PC-9 (cell line): ENCODE measurements at regions not wholly inside any gene's neighbourhood (a gene's known extent, or its start where the extent isn't known, plus 50 kb on each side); places are given as distances from the start of the nearest gene placed in this dataset.

Experiments
- BruUV-seq: library from RNA; stranded (reverse); fragments of 400-500 nt; replicated peaks from 2 replicates; lab custom pipeline; 2021; lab: Mats Ljungman, UMichigan
- CTCF ChIA-PET: fragments of 300-600 bp; sonication (Branson Sonifier 250); formaldehyde crosslinking; loops from one replicate; lab custom pipeline; 2022; ENCODE audit warnings: antibody characterized with exemption; lab: Charles Lee
- POLR2A ChIA-PET: fragments of 300-600 bp; sonication (Branson Sonifier 250); formaldehyde crosslinking; loops from one replicate; lab custom pipeline; 2022; ENCODE audit warnings: antibody characterized with exemption; ENCODE audit not compliant: unreplicated experiment; lab: Charles Lee
- DNase-seq, 2 experiments: peaks; one replicate each; pipeline versions ENCODE4 v3.0.0 to v3.0.0-alpha.2; 2015 to 2022; ENCODE audit warnings: mixed read lengths in 1 of 2
- H2AFZ ChIP-seq: fragments of 200-600 bp; sonication (generic); 2 replicates; pipeline ENCODE4 v1.8.1; 2017; ENCODE audit warnings: antibody characterized with exemption
- H3F3A ChIP-seq: fragments of 200-600 bp; sonication (generic); 2 replicates; pipeline ENCODE4 v1.8.1; 2017; ENCODE audit warnings: antibody characterized with exemption, mild to moderate bottlenecking, low read depth; ENCODE audit not compliant: insufficient read depth
- H3K27ac ChIP-seq: fragments of 200-600 bp; sonication (generic); 2 replicates; pipeline ENCODE4 v1.6.1; 2016; ENCODE audit warnings: mixed run types
- H3K27me3 ChIP-seq: fragments of 200-600 bp; sonication (generic); 2 replicates; pipeline ENCODE4 v1.6.1; 2016; ENCODE audit warnings: low read depth, mixed run types; ENCODE audit not compliant: insufficient read depth
- H3K36me3 ChIP-seq: fragments of 200-600 bp; sonication (generic); 2 replicates; pipeline ENCODE4 v1.6.1; 2016; ENCODE audit warnings: low read depth, mixed run types
- H3K4me1 ChIP-seq: fragments of 200-600 bp; sonication (generic); replicated peaks from 2 replicates; pipeline ENCODE4 v1.6.1; 2016; ENCODE audit warnings: mixed run types; ENCODE audit not compliant: insufficient read depth
- H3K4me2 ChIP-seq: fragments of 200-600 bp; sonication (generic); 2 replicates; pipeline ENCODE4 v1.6.1; 2017; ENCODE audit warnings: mixed run types
- H3K4me3 ChIP-seq: fragments of 200-600 bp; sonication (generic); 2 replicates; pipeline ENCODE4 v1.6.1; 2016; ENCODE audit warnings: mixed run types
- H3K79me2 ChIP-seq: fragments of 200-600 bp; sonication (generic); 2 replicates; pipeline ENCODE4 v1.6.1; 2017; ENCODE audit warnings: low read depth, mixed run types
- H3K9me2 ChIP-seq: fragments of 200-600 bp; sonication (generic); 2 replicates; pipeline ENCODE4 v1.8.1; 2017; ENCODE audit warnings: mild to moderate bottlenecking; ENCODE audit not compliant: insufficient read depth
- H3K9me3 ChIP-seq: fragments of 200-600 bp; sonication (generic); 2 replicates; pipeline ENCODE4 v1.8.1; 2016; ENCODE audit warnings: low read depth; ENCODE audit not compliant: insufficient read depth
- H4K20me1 ChIP-seq: fragments of 200-600 bp; sonication (generic); 2 replicates; pipeline ENCODE4 v1.8.1; 2017; ENCODE audit not compliant: insufficient read depth
- CTCF ChIP-seq: fragments of 200-600 bp; sonication (generic); conservative IDR thresholded peaks from 2 replicates; pipeline ENCODE4 v1.6.1; 2017; ENCODE audit warnings: mixed run types, antibody characterized with exemption, mild to moderate bottlenecking, moderate library complexity
- EZH2 ChIP-seq: fragments of 200-600 bp; sonication (generic); IDR thresholded peaks from 2 replicates; pipeline ENCODE4 v1.8.0; 2017; ENCODE audit warnings: antibody characterized with exemption, low read depth
- intact Hi-C: fragments of 100-400 bp; cut with micrococcal nuclease; formaldehyde crosslinking; loops from one replicate; pipeline ENCODE4 v1.10.0; 2022; ENCODE audit not compliant: unreplicated experiment

DNA sequence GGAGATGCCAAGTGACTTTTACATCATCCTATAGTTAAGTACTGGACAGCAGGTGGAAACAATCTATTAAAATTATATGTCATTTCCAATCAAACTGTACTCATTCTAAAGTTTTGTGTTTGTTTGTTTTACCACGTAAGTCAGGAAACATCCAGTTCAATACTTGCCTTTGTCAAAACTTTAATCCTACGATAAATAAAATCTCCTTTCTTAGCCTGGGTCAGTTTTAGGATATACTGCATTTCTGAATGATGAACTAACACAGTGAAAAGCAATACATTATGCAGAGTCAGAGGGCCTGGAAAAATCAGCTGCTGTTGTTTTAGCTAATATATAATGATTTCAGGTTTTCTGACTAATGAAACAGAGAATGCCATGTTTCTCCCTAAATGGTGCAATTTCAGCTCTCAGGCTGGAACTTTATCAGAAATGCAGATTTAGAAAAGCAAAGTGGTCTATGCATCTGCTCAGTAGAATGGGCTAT, 756.4 kb downstream of the CDH11 start:
- Histone ChIP-seq H4K20me1 (no peaks in the 10 kb centered on the region), H3K27me3 (0 out of 2 replicates have a peak, but pooled peaks cover 5% of the 10 kb centered on the region), H2AFZ (no peak overlapping the region), H3K27ac (no peak overlapping the region), H3K4me3 (no peak overlapping the region), H3K4me2 (no peak overlapping the region), H3K9me2 (no peaks in the 10 kb centered on the region), H3K4me1 (no peaks in the 10 kb centered on the region), H3K9me3 (no peaks in the 10 kb centered on the region), H3K36me3 (no peaks in the 10 kb centered on the region), H3F3A (no peaks in the 10 kb centered on the region), H3K79me2 (no peaks in the 10 kb centered on the region)
- TF ChIP-seq CTCF (no peak), EZH2 (no peak)
- intact Hi-C loops, result no loop called here
- BruUV-seq, result no TSS peak
- no peak for DNase-seq
- ChIA-PET CTCF (no interaction called here), POLR2A (no interaction called here)

DNA sequence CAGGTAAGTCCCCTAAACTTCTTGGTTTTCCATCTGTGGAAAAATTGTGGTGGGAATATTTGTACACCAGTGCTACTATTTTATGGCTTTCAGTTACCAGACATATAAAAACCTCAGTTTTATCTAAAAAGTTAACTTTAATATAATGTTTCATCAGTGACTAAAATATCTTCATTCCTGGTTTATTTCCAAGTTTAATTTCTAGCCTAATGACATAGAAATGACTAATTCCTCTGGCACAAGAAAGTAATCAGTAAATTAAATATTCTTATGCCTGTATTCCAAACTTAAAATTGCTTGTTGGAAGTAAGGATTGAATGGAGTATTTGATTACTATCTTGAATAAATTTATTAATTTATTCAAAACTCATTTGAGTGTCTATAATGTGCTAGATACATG, 757.0 kb downstream of the CDH11 start:
- H3K9me2 ChIP-seq, result no peaks in the 10 kb centered on the region
- H3K36me3 ChIP-seq, result no peaks in the 10 kb centered on the region
- ChIA-PET POLR2A (no interaction called here), CTCF (no interaction called here)
- H3K79me2 ChIP-seq, result no peaks in the 10 kb centered on the region
- no peak overlapping the region for H3K4me3 ChIP-seq
- no peaks in the 10 kb centered on the region for H3F3A ChIP-seq
- no peak overlapping the region for H3K27ac ChIP-seq
- no peak for DNase-seq
- BruUV-seq, result no TSS peak
- no peaks in the 10 kb centered on the region for H4K20me1 ChIP-seq
- H2AFZ ChIP-seq, result no peak overlapping the region
- no peak overlapping the region for H3K4me2 ChIP-seq
- intact Hi-C loops, result no loop called here
- no peaks in the 10 kb centered on the region for H3K4me1 ChIP-seq
- TF ChIP-seq CTCF, result no peak
- 0 out of 2 replicates have a peak, but pooled peaks cover 5% of the 10 kb centered on the region for H3K27me3 ChIP-seq
- no peaks in the 10 kb centered on the region for H3K9me3 ChIP-seq

GRCh38 chr16:64364416-64364815, 757.4 kb downstream of the CDH11 start:
- Histone ChIP-seq H3K27me3 (0 out of 2 replicates have a peak, but pooled peaks cover 5% of the 10 kb centered on the region), H3K9me2 (no peaks in the 10 kb centered on the region), H3K9me3 (no peaks in the 10 kb centered on the region), H3K4me1 (no peaks in the 10 kb centered on the region), H3K79me2 (no peaks in the 10 kb centered on the region), H3K36me3 (no peaks in the 10 kb centered on the region), H4K20me1 (no peaks in the 10 kb centered on the region), H3K4me3 (no peak overlapping the region), H2AFZ (no peak overlapping the region), H3F3A (no peaks in the 10 kb centered on the region), H3K4me2 (no peak overlapping the region), H3K27ac (no peak overlapping the region)
- no TSS peak for BruUV-seq
- DNase-seq, result no peak
- POLR2A ChIA-PET, result no interaction called here
- TF ChIP-seq EZH2 (no peak), CTCF (no peak)
- CTCF ChIA-PET, result no interaction called here
- intact Hi-C loops, result no loop called here
